ENCODE measurements at regions not wholly inside any gene's neighbourhood (a gene's known extent, or its start where the extent isn't known, plus 50 kb on each side); places are given as distances from the start of the nearest gene placed in this dataset.
"Not testable (repeated sequence)": the region's sequence is repeated elsewhere in the genome, so short reads cannot be mapped to it uniquely, and the experiment has no call there.

GRCh38 chr13:89214185-89214584 is 1543.0 kb downstream of the SLITRK5 start:
- no peak overlapping the region for H3K4me3 ChIP-seq
- H3K27ac ChIP-seq: no peak overlapping the region
- no peaks in the 10 kb centered on the region for H3K9me3 ChIP-seq
- no peaks in the 10 kb centered on the region for H3K36me3 ChIP-seq
- TF ChIP-seq POLR2A (IDR thresholded peaks at IDR 0.05) (no peak), POLR2AphosphoS5 (IDR thresholded peaks at IDR 0.05; ENCODE audit: insufficient read depth in 1 of 2, low read depth in 1 of 2) (no peak)
- TF ChIP-seq, protein P1, sequence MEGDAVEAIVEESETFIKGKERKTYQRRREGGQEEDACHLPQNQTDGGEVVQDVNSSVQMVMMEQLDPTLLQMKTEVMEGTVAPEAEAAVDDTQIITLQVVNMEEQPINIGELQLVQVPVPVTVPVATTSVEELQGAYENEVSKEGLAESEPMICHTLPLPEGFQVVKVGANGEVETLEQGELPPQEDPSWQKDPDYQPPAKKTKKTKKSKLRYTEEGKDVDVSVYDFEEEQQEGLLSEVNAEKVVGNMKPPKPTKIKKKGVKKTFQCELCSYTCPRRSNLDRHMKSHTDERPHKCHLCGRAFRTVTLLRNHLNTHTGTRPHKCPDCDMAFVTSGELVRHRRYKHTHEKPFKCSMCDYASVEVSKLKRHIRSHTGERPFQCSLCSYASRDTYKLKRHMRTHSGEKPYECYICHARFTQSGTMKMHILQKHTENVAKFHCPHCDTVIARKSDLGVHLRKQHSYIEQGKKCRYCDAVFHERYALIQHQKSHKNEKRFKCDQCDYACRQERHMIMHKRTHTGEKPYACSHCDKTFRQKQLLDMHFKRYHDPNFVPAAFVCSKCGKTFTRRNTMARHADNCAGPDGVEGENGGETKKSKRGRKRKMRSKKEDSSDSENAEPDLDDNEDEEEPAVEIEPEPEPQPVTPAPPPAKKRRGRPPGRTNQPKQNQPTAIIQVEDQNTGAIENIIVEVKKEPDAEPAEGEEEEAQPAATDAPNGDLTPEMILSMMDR (IDR thresholded peaks at IDR 0.05): no peak
- intact Hi-C loops (cut with DNase I): no loop called here
- DNase-seq (ENCODE audit: extremely low spot score in 2 of 2): no peak
- no peaks in the 10 kb centered on the region for H3K27me3 ChIP-seq
- no peaks in the 10 kb centered on the region for H3K4me1 ChIP-seq

- H3K9me3 ChIP-seq; H3K36me3 ChIP-seq; H3K4me1 ChIP-seq; H3K27me3 ChIP-seq; DNase-seq (ENCODE audit: extremely low spot score in 2 of 2); intact Hi-C loops (cut with DNase I); H3K4me3 ChIP-seq; H3K27ac ChIP-seq: not testable (repeated sequence)
Observed at GRCh38 chr13:89215319-89215718, 1544.1 kb downstream of the SLITRK5 start.

DNA sequence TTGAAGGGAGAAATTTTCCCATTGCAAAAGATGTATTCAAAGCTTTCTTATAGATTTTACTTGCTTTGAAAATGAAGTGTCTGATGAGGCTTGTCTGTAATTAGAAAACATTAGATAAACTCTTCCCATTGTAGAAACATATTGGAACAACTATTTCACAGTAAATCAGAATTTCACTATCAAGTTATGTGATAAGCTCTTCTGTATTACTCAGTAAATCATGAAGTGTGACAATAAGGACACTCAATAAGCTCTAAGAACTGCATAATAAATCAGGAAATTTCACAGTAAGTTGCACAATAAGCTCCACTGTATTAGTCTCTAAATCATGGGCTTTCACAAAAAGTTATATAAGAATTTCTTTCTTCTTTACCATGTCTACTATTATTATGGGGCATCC is 1546.6 kb downstream of the SLITRK5 start:
- peaks cover 9% of the 10 kb centered on the region for H3K9me3 ChIP-seq
- H3K4me3 ChIP-seq: no peak overlapping the region
- intact Hi-C loops (cut with DNase I): no loop called here
- no peaks in the 10 kb centered on the region for H3K4me1 ChIP-seq
- TF ChIP-seq, protein P1 (IDR thresholded peaks at IDR 0.05): no peak
- TF ChIP-seq POLR2A (IDR thresholded peaks at IDR 0.05): no peak
- TF ChIP-seq POLR2AphosphoS5 (IDR thresholded peaks at IDR 0.05; ENCODE audit: insufficient read depth in 1 of 2, low read depth in 1 of 2): no peak
- no peaks in the 10 kb centered on the region for H3K36me3 ChIP-seq
- no peak for DNase-seq (ENCODE audit: extremely low spot score in 2 of 2)
- H3K27ac ChIP-seq: no peak overlapping the region
- H3K27me3 ChIP-seq: no peaks in the 10 kb centered on the region

- Histone ChIP-seq H3K4me1 (no peaks in the 10 kb centered on the region), H3K36me3 (no peaks in the 10 kb centered on the region), H3K4me3 (no peak overlapping the region), H3K9me3 (peaks cover 9% of the 10 kb centered on the region), H3K27me3 (no peaks in the 10 kb centered on the region), H3K27ac (no peak overlapping the region)
- DNase-seq (ENCODE audit: extremely low spot score in 2 of 2): no peak
- intact Hi-C loops (cut with DNase I): no loop called here
- TF ChIP-seq POLR2A (IDR thresholded peaks at IDR 0.05) (no peak), POLR2AphosphoS5 (IDR thresholded peaks at IDR 0.05; ENCODE audit: insufficient read depth in 1 of 2, low read depth in 1 of 2) (no peak)
- TF ChIP-seq, protein P1 (IDR thresholded peaks at IDR 0.05): no peak
Observed at GRCh38 chr13:89221557-89222158, 1550.5 kb downstream of the SLITRK5 start.

DNA sequence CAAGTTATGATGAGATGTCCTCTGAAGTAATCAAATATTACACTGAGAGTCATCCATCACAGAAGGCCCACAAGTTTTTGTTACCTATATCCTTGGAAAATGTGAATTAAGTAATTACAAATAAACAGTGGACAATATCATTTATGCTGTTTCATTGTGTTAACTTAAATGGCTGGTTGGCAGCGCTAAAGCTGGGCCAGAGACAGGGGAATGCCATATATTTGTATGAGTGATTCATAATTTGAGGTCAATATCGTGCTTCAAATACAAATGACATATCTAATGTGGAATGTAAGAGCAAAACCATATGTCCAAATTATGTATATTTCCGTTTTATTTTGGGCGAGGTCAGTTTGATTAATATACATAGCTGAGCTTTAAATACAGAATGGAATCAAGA is 1556.2 kb downstream of the SLITRK5 start:
- DNase-seq (ENCODE audit: extremely low spot score in 2 of 2): no peak
- TF ChIP-seq POLR2A (IDR thresholded peaks at IDR 0.05) (no peak), POLR2AphosphoS5 (IDR thresholded peaks at IDR 0.05; ENCODE audit: insufficient read depth in 1 of 2, low read depth in 1 of 2) (no peak)
- TF ChIP-seq, protein P1 (IDR thresholded peaks at IDR 0.05): no peak
- Histone ChIP-seq H3K4me3 (no peak overlapping the region), H3K27ac (no peak overlapping the region), H3K9me3 (no peaks in the 10 kb centered on the region), H3K27me3 (no peaks in the 10 kb centered on the region), H3K4me1 (no peaks in the 10 kb centered on the region), H3K36me3 (no peaks in the 10 kb centered on the region)
- intact Hi-C loops (cut with DNase I): no loop called here

Measured in vagina (tissue), 2 donors.